H1 (cell line): ENCODE measurements at regions not wholly inside any gene's neighbourhood (a gene's known extent, or its start where the extent isn't known, plus 50 kb on each side); places are given as distances from the start of the nearest gene placed in this dataset.

Source experiments
- CTCF ChIA-PET: fragments of 300-600 bp; sonication (Branson Sonifier 250); formaldehyde crosslinking; loops from one replicate; lab custom pipeline; 2021; ENCODE audit not compliant: partially characterized antibody; lab: Charles Lee
- POLR2A ChIA-PET: fragments of 300-600 bp; sonication (Branson Sonifier 250); formaldehyde crosslinking; loops from one replicate; lab custom pipeline; 2021; ENCODE audit warnings: inconsistent platforms; ENCODE audit not compliant: partially characterized antibody; lab: Charles Lee
- DNase-seq, 2 experiments: peaks; one replicate each; pipeline versions ENCODE4 v3.0.0 to v3.0.0-alpha.2; 2010 to 2022; ENCODE audit warnings: low spot score in 2 of 2, low read depth in 1 of 2, mixed read lengths in 1 of 2
- FAIRE-seq: peaks from 2 replicates; lab custom pipeline; 2011; peaks lifted over from hg19 to GRCh38; lab: Jason Lieb, UNC
- H2AFZ ChIP-seq: 2 replicates; pipeline ENCODE4 v1.8.1; 2012; ENCODE audit warnings: low read length, inconsistent platforms
- H2AK5ac ChIP-seq: 2 replicates; pipeline ENCODE4 v1.6.1; 2013; ENCODE audit warnings: low read depth, low read length
- H2BK120ac ChIP-seq: replicated peaks from 2 replicates; pipeline ENCODE3; 2013; ENCODE audit warnings: low read depth, low read length, inconsistent platforms
- H2BK12ac ChIP-seq: 2 replicates; pipeline ENCODE4 v1.6.1; 2013; ENCODE audit warnings: low read depth, low read length
- H2BK15ac ChIP-seq: 2 replicates; pipeline ENCODE4 v1.6.1; 2013; ENCODE audit warnings: low read length
- H2BK20ac ChIP-seq: 2 replicates; pipeline ENCODE4 v1.6.1; 2013; ENCODE audit warnings: low read length
- H2BK5ac ChIP-seq: 2 replicates; pipeline ENCODE4 v1.6.1; 2013; ENCODE audit warnings: low read depth, low read length
- H3K14ac ChIP-seq: 2 replicates; pipeline ENCODE4 v1.6.1; 2013; ENCODE audit warnings: inconsistent platforms; ENCODE audit not compliant: insufficient read length
- H3K18ac ChIP-seq: 2 replicates; pipeline ENCODE4 v1.6.1; 2013; ENCODE audit warnings: low read length; ENCODE audit errors: extremely low read depth
- H3K23ac ChIP-seq: 2 replicates; pipeline ENCODE4 v1.6.1; 2013; ENCODE audit warnings: inconsistent platforms; ENCODE audit not compliant: insufficient read length
- H3K23me2 ChIP-seq: 2 replicates; pipeline ENCODE4 v1.6.1; 2013; ENCODE audit warnings: low read depth, low read length
- H3K27ac ChIP-seq: 2 replicates; pipeline ENCODE4 v1.6.1; 2011; ENCODE audit warnings: low read depth, low read length, inconsistent platforms
- H3K27me3 ChIP-seq, 4 experiments: replicated peaks in 1 of 4; 1 replicate in 1 of 4; 2 replicates in 3 of 4; pipeline versions ENCODE4 v1.6.1 to v1.8.1; 2011 to 2013; ENCODE audit warnings: low read length in 3 of 4, mild to moderate bottlenecking in 3 of 4, inconsistent platforms in 2 of 4, mixed read lengths in 2 of 4, moderate library complexity in 1 of 4; ENCODE audit not compliant: control insufficient read depth in 3 of 4, insufficient read depth in 3 of 4; ENCODE audit errors: extremely low read depth in 1 of 4
- H3K36me3 ChIP-seq, 4 experiments: 2 replicates each; pipeline versions ENCODE4 v1.6.1 to v1.8.1; 2011 to 2013; ENCODE audit warnings: mild to moderate bottlenecking in 4 of 4, low read length in 3 of 4, moderate library complexity in 2 of 4, control low read depth in 1 of 4, inconsistent platforms in 1 of 4; ENCODE audit not compliant: insufficient read depth in 4 of 4, control insufficient read depth in 2 of 4
- H3K4ac ChIP-seq: replicated peaks from 2 replicates; pipeline ENCODE3; 2013; ENCODE audit warnings: low read length, low read depth, mixed read lengths, inconsistent platforms; ENCODE audit not compliant: insufficient read length
- H3K4me1 ChIP-seq, 4 experiments: replicated peaks in 1 of 4; 1 replicate in 1 of 4; 2 replicates in 3 of 4; pipeline versions ENCODE4 v1.6.1 to v1.8.1; 2011 to 2013; ENCODE audit warnings: low read length in 3 of 4, inconsistent platforms in 2 of 4, mixed read lengths in 1 of 4; ENCODE audit not compliant: insufficient read depth in 4 of 4, control insufficient read depth in 3 of 4
- H3K4me2 ChIP-seq, 2 experiments: 2 replicates each; pipeline versions ENCODE4 v1.6.1 to v1.8.1; 2011 to 2013; ENCODE audit warnings: low read depth in 2 of 2, low read length in 2 of 2, control low read depth in 1 of 2, inconsistent platforms in 1 of 2, mild to moderate bottlenecking in 1 of 2; ENCODE audit not compliant: insufficient read depth in 1 of 2
- H3K4me3 ChIP-seq, 4 experiments: fragments of 200-600, 300-600 bp in 1 of 4; sonication (generic), shearing (Covaris generic), sonication (Bioruptor Twin) in 1 of 4; 2 replicates each; pipeline versions ENCODE4 v1.5.1 to v1.8.1; 2011 to 2016; ENCODE audit warnings: low read length in 4 of 4, low read depth in 3 of 4, control low read depth in 2 of 4, inconsistent platforms in 2 of 4, mild to moderate bottlenecking in 2 of 4, mixed read lengths in 1 of 4, moderate library complexity in 1 of 4; ENCODE audit not compliant: insufficient read depth in 2 of 4; ENCODE audit errors: extremely low read depth in 1 of 4
- H3K56ac ChIP-seq: replicated peaks from 2 replicates; pipeline ENCODE3; 2013; ENCODE audit warnings: low read depth, mild to moderate bottlenecking, mixed read lengths, low read length, inconsistent platforms; ENCODE audit not compliant: insufficient read length
- H3K79me1 ChIP-seq: 2 replicates; pipeline ENCODE4 v1.6.1; 2013; ENCODE audit warnings: low read depth, low read length, control low read depth
- H3K79me2 ChIP-seq, 2 experiments: 2 replicates each; pipeline versions ENCODE4 v1.6.1 to v1.8.1; 2012 to 2013; ENCODE audit warnings: low read length in 2 of 2, mild to moderate bottlenecking in 2 of 2, inconsistent platforms in 1 of 2; ENCODE audit not compliant: insufficient read depth in 2 of 2, control insufficient read depth in 1 of 2
- H3K9ac ChIP-seq, 4 experiments: replicated peaks in 1 of 4; 1 replicate in 1 of 4; 2 replicates in 3 of 4; pipeline versions ENCODE4 v1.6.1 to v1.8.1; 2011 to 2013; ENCODE audit warnings: low read depth in 3 of 4, low read length in 3 of 4, control low read depth in 2 of 4, mild to moderate bottlenecking in 2 of 4, moderate library complexity in 2 of 4, inconsistent platforms in 1 of 4; ENCODE audit errors: extremely low read depth in 1 of 4
- H3K9me3 ChIP-seq, 2 experiments: 2 replicates each; pipeline versions ENCODE4 v1.6.1 to v1.8.1; 2012 to 2013; ENCODE audit warnings: mild to moderate bottlenecking in 2 of 2, moderate library complexity in 2 of 2, control low read depth in 1 of 2, inconsistent platforms in 1 of 2, low read depth in 1 of 2, low read length in 1 of 2, mixed read lengths in 1 of 2; ENCODE audit not compliant: insufficient read depth in 2 of 2
- H4K20me1 ChIP-seq, 2 experiments: replicated peaks in 1 of 2; 2 replicates each; pipeline versions ENCODE3 to v1.8.1; 2011 to 2013; ENCODE audit warnings: inconsistent platforms in 2 of 2, low read length in 2 of 2, mild to moderate bottlenecking in 1 of 2; ENCODE audit not compliant: insufficient read depth in 2 of 2, control insufficient read depth in 1 of 2
- H4K5ac ChIP-seq: 2 replicates; pipeline ENCODE4 v1.6.1; 2013; ENCODE audit warnings: low read length, low read depth, mixed read lengths, inconsistent platforms; ENCODE audit not compliant: insufficient read length
- H4K8ac ChIP-seq: 2 replicates; pipeline ENCODE4 v1.8.0; 2013; ENCODE audit warnings: mild to moderate bottlenecking, moderate library complexity, low read length, inconsistent platforms; ENCODE audit not compliant: insufficient read depth; ENCODE audit errors: extremely low read depth
- H4K91ac ChIP-seq: replicated peaks from 2 replicates; pipeline ENCODE3; 2013; ENCODE audit warnings: low read length, mixed read lengths, inconsistent platforms; ENCODE audit not compliant: insufficient read length
- BRCA1 ChIP-seq: IDR thresholded peaks from 2 replicates; pipeline ENCODE4 v1.6.1; 2012; ENCODE audit warnings: low read depth, low read length, improper control_type of control experiment
- CEBPB ChIP-seq: IDR thresholded peaks from 2 replicates; pipeline ENCODE4 v1.6.1; 2012; ENCODE audit warnings: low read depth, low read length
- CHD1 ChIP-seq: IDR thresholded peaks from 2 replicates; pipeline ENCODE4 v1.6.1; 2012; ENCODE audit warnings: low read depth, low read length, improper control_type of control experiment
- CTBP2 ChIP-seq: IDR thresholded peaks from 2 replicates; pipeline ENCODE4 v1.7.0; 2011; ENCODE audit warnings: borderline replicate concordance, mild to moderate bottlenecking, moderate library complexity, mixed read lengths, low read length; ENCODE audit not compliant: insufficient read depth, insufficient read length
- EP300 ChIP-seq, 2 experiments: IDR thresholded peaks; 1 replicate in 1 of 2; 2 replicates in 1 of 2; pipeline ENCODE4 v1.6.1; 2011 to 2012; ENCODE audit warnings: low read depth in 2 of 2, low read length in 2 of 2, mild to moderate bottlenecking in 2 of 2, borderline replicate concordance in 1 of 2, inconsistent platforms in 1 of 2, moderate library complexity in 1 of 2
- FOSL1 ChIP-seq: IDR thresholded peaks from 2 replicates; pipeline ENCODE4 v1.6.1; 2011; ENCODE audit warnings: mild to moderate bottlenecking, low read depth, low read length, moderate library complexity; ENCODE audit not compliant: insufficient read depth
- JUND ChIP-seq: IDR thresholded peaks from 2 replicates; pipeline ENCODE4 v1.6.1; 2011; ENCODE audit warnings: mild to moderate bottlenecking, improper control_type of control experiment, low read length
- KDM1A ChIP-seq: fragments of 200-600, 300-600 bp; sonication (generic); IDR thresholded peaks from 2 replicates; pipeline ENCODE4 v1.7.1; 2016; ENCODE audit warnings: mild to moderate bottlenecking, low read length, borderline replicate concordance
- KDM4A ChIP-seq: IDR thresholded peaks from one replicate; pipeline ENCODE4 v1.7.1; 2012; ENCODE audit warnings: low read depth, mild to moderate bottlenecking, moderate library complexity, low read length, inconsistent platforms; ENCODE audit not compliant: severe bottlenecking
- KDM5A ChIP-seq: fragments of 200-600 bp; IDR thresholded peaks from 2 replicates; pipeline ENCODE4 v1.7.1; 2012; ENCODE audit warnings: mild to moderate bottlenecking, low read length, inconsistent platforms, mixed read lengths
- NANOG ChIP-seq: IDR thresholded peaks from 2 replicates; pipeline ENCODE4 v1.6.1; 2011; ENCODE audit warnings: low read length, low read depth, mild to moderate bottlenecking, inconsistent platforms; ENCODE audit not compliant: insufficient read depth, poor library complexity, severe bottlenecking
- POLR2A ChIP-seq, 2 experiments: IDR thresholded peaks; 1 replicate in 1 of 2; 2 replicates in 1 of 2; pipeline ENCODE4 v1.6.1; 2011; ENCODE audit warnings: low read depth in 2 of 2, low read length in 2 of 2, mild to moderate bottlenecking in 2 of 2; ENCODE audit errors: control extremely low read depth in 1 of 2
- SP1 ChIP-seq: IDR thresholded peaks from 2 replicates; pipeline ENCODE4 v1.6.1; 2011; ENCODE audit warnings: low read depth, low read length
- SP2 ChIP-seq: IDR thresholded peaks from 2 replicates; pipeline ENCODE4 v1.6.1; 2012; ENCODE audit warnings: mild to moderate bottlenecking, low read length, inconsistent platforms
- SRF ChIP-seq: IDR thresholded peaks from 2 replicates; pipeline ENCODE4 v1.6.1; 2011; ENCODE audit warnings: mild to moderate bottlenecking, low read depth, low read length, moderate library complexity
- TAF7 ChIP-seq: optimal IDR thresholded peaks from 2 replicates; pipeline ENCODE3; 2011; ENCODE audit warnings: low read depth, mild to moderate bottlenecking, inconsistent platforms, low read length, moderate library complexity, borderline replicate concordance
- TEAD4 ChIP-seq: IDR thresholded peaks from 2 replicates; pipeline ENCODE4 v1.6.1; 2012; ENCODE audit warnings: low read depth, low read length, inconsistent platforms, mixed read lengths
- WGBS, 2 experiments: shearing (Covaris generic) in 1 of 2; methylation state at CpG; one replicate each; pipeline versions ENCODE4 v1.1.6 to v1.1.7; 2013 to 2015; ENCODE audit warnings: low lambda C conversion rate in 2 of 2, mixed read lengths in 2 of 2, inconsistent platforms in 1 of 2, low coverage in 1 of 2, missing lambda C conversion rate in 1 of 2; ENCODE audit not compliant: insufficient replicate concordance in 2 of 2, insufficient coverage in 1 of 2, insufficient read length in 1 of 2; ENCODE audit errors: extremely low coverage in 1 of 2, missing lambda C conversion rate in 1 of 2; 5-methylcytosine and 5-hydroxymethylcytosine counted together

DNA sequence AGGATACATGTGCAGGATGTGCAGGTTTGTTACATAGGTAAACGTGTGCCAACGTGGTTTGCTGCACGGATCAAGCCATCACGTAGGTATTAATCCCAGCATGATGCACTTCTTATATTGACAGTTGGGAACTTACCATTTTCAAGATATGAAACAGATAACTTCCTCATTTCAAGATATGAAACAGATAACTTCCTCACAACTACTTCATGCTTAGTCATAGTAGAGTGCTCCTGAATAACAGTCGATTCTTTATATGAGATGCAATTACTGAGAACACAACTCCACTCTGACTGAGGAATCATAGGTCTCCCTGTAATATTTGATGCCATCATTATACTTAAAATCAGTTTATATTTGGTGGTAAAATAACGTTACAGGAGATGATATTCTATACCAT is 1124.3 kb downstream of the AMY1C start:
- POLR2A ChIA-PET: no interaction called here
- 93% methylated on average over 6 of the region's 6 CpGs; no CpG with 5 or more reads in 1 of the 2 experiments for WGBS, 2 experiments
- no peak for FAIRE-seq
- no peak for TF ChIP-seq NANOG
- TF ChIP-seq FOSL1: no peak
- TF ChIP-seq KDM4A: no peak
- TF ChIP-seq BRCA1: no peak
- TF ChIP-seq KDM5A: no peak
- TF ChIP-seq SP1: no peak
- no peak for TF ChIP-seq JUND
- no peak for TF ChIP-seq SRF
- TF ChIP-seq TAF7: no peak
- TF ChIP-seq POLR2A (IDR thresholded peaks at IDR 0.05; ENCODE audit: control extremely low read depth in 1 of 2, low read depth in 2 of 2, low read length in 2 of 2): no peak
- TF ChIP-seq KDM1A: no peak
- TF ChIP-seq TEAD4: no peak
- TF ChIP-seq CHD1: no peak
- TF ChIP-seq CEBPB: no peak
- TF ChIP-seq SP2: no peak
- TF ChIP-seq CTBP2: no peak
- TF ChIP-seq EP300 (IDR thresholded peaks at IDR 0.05; ENCODE audit: borderline replicate concordance in 1 of 2, low read depth in 2 of 2, low read length in 2 of 2): no peak

More for the DNA sequence above, 1124.3 kb downstream of the AMY1C start:
- no peaks in the 10 kb centered on the region for H3K79me1 ChIP-seq
- H3K27ac ChIP-seq: no peak overlapping the region
- H3K23me2 ChIP-seq: no peaks in the 10 kb centered on the region
- no peak overlapping the region for H2BK20ac ChIP-seq
- no peak overlapping the region for H4K8ac ChIP-seq
- H3K9me3 ChIP-seq: no peaks in the 10 kb centered on the region
- H3K4ac ChIP-seq: no peak overlapping the region
- no peak overlapping the region for H2BK12ac ChIP-seq
- no peaks in the 10 kb centered on the region for H3K36me3 ChIP-seq
- no peak overlapping the region for H2AK5ac ChIP-seq
- H4K20me1 ChIP-seq: no peaks in the 10 kb centered on the region
- H3K79me2 ChIP-seq: no peaks in the 10 kb centered on the region
- no peak overlapping the region for H3K23ac ChIP-seq
- H3K4me3 ChIP-seq: no peak overlapping the region
- no peak for DNase-seq
- H3K4me2 ChIP-seq: no peak overlapping the region
- H3K27me3 ChIP-seq: no peaks in the 10 kb centered on the region
- CTCF ChIA-PET: no interaction called here
- H2BK5ac ChIP-seq: no peak overlapping the region
- H2BK15ac ChIP-seq: no peak overlapping the region
- no peak overlapping the region for H4K91ac ChIP-seq
- no peak overlapping the region for H2BK120ac ChIP-seq
- no peak overlapping the region for H3K18ac ChIP-seq
- no peak overlapping the region for H2AFZ ChIP-seq
- no peaks in the 10 kb centered on the region for H3K4me1 ChIP-seq
- no peak overlapping the region for H4K5ac ChIP-seq
- no peak overlapping the region for H3K9ac ChIP-seq
- H3K56ac ChIP-seq: no peak overlapping the region
- H3K14ac ChIP-seq: no peak overlapping the region
